Common myeloid progenitor, CD34-positive (primary cell): ENCODE measurements at regions not wholly inside any gene's neighbourhood (a gene's known extent, or its start where the extent isn't known, plus 50 kb on each side); places are given as distances from the start of the nearest gene placed in this dataset.

Source experiments
- CTCF ChIA-PET: fragments of 350-600 bp; sonication (Branson Sonifier 250); formaldehyde crosslinking; loops from one replicate; lab custom pipeline; 2021; ENCODE audit warnings: antibody characterized with exemption; lab: Charles Lee
- POLR2A ChIA-PET: fragments of 350-600 bp; sonication (Branson Sonifier 250); formaldehyde crosslinking; loops from one replicate; lab custom pipeline; 2021; ENCODE audit warnings: antibody characterized with exemption; lab: Charles Lee
- DNase-seq, 3 donors: peaks; one replicate each; pipeline versions ENCODE4 v3.0.0 to v3.0.0-alpha.2; 2013
- H3K27ac ChIP-seq, 2 experiments: 1 replicate in 1 of 2; 2 replicates in 1 of 2; pipeline ENCODE4 v1.7.0; 2013; ENCODE audit warnings: inconsistent platforms in 2 of 2, low read length in 2 of 2, mild to moderate bottlenecking in 2 of 2, low read depth in 1 of 2, moderate library complexity in 1 of 2; ENCODE audit not compliant: severe bottlenecking in 2 of 2, insufficient read depth in 1 of 2, poor library complexity in 1 of 2
- H3K27me3 ChIP-seq, 5 experiments: replicated peaks in 2 of 5; 1 replicate in 3 of 5; 2 replicates in 2 of 5; pipeline versions ENCODE4 v1.6.1 to v1.7.0; 2013; ENCODE audit warnings: low read length in 4 of 5, mild to moderate bottlenecking in 2 of 5, moderate library complexity in 2 of 5, inconsistent platforms in 1 of 5; ENCODE audit not compliant: insufficient read depth in 5 of 5, control insufficient read depth in 4 of 5
- H3K36me3 ChIP-seq, 4 experiments: 1 replicate in 2 of 4; 2 replicates in 2 of 4; pipeline versions ENCODE4 v1.6.1 to v1.7.0; 2013; ENCODE audit warnings: low read length in 3 of 4, control low read depth in 1 of 4, mild to moderate bottlenecking in 1 of 4; ENCODE audit not compliant: control insufficient read depth in 4 of 4, insufficient read depth in 4 of 4
- H3K4me1 ChIP-seq, 4 experiments: 1 replicate in 3 of 4; 2 replicates in 1 of 4; pipeline versions ENCODE4 v1.6.1 to v1.7.1; 2013; ENCODE audit warnings: low read length in 3 of 4, mild to moderate bottlenecking in 3 of 4, control low read depth in 1 of 4, inconsistent platforms in 1 of 4, moderate library complexity in 1 of 4; ENCODE audit not compliant: control insufficient read depth in 4 of 4, insufficient read depth in 4 of 4; ENCODE audit errors: control extremely low read depth in 1 of 4
- H3K4me3 ChIP-seq, 7 experiments: 1 replicate in 4 of 7; 2 replicates in 3 of 7; pipeline versions ENCODE4 v1.5.1 to v1.7.0; 2013; ENCODE audit warnings: mild to moderate bottlenecking in 7 of 7, low read length in 6 of 7, moderate library complexity in 6 of 7, inconsistent platforms in 2 of 7, low read depth in 2 of 7, control low read depth in 1 of 7; ENCODE audit not compliant: insufficient read depth in 4 of 7, control insufficient read depth in 1 of 7; ENCODE audit errors: extremely low read depth in 1 of 7
- H3K9me3 ChIP-seq, 5 experiments: 1 replicate in 4 of 5; 2 replicates in 1 of 5; pipeline versions ENCODE4 v1.6.1 to v1.7.1; 2013; ENCODE audit warnings: low read length in 4 of 5, mild to moderate bottlenecking in 2 of 5, inconsistent platforms in 1 of 5, low read depth in 1 of 5, moderate library complexity in 1 of 5; ENCODE audit not compliant: control insufficient read depth in 4 of 5, insufficient read depth in 2 of 5; ENCODE audit errors: control extremely low read depth in 1 of 5
- WGBS: methylation state at CpG from one replicate; pipeline ENCODE4 v1.1.5; 2013; ENCODE audit not compliant: insufficient coverage; 5-methylcytosine and 5-hydroxymethylcytosine counted together

- H3K9me3 ChIP-seq = no peaks in the 10 kb centered on the region
- 100% methylated on average over 2 of the region's 2 CpGs for WGBS
- ChIA-PET POLR2A (no interaction called here), CTCF (interaction anchor here (1.4 kb wide), 1 partner anchor 20 kb away, joined by 3 read pairs; no protein-coding TSS in a partner anchor)
- DNase-seq = no peak
- no peaks in the 10 kb centered on the region for H3K36me3 ChIP-seq
- H3K27ac ChIP-seq = no peak overlapping the region
- H3K4me1 ChIP-seq = no peaks in the 10 kb centered on the region
- no peaks in the 10 kb centered on the region for H3K27me3 ChIP-seq
- H3K4me3 ChIP-seq = no peak overlapping the region
These were observed 368.7 kb upstream of the TBL1XR1 start for GRCh38 chr3:177565981-177566380.

DNA sequence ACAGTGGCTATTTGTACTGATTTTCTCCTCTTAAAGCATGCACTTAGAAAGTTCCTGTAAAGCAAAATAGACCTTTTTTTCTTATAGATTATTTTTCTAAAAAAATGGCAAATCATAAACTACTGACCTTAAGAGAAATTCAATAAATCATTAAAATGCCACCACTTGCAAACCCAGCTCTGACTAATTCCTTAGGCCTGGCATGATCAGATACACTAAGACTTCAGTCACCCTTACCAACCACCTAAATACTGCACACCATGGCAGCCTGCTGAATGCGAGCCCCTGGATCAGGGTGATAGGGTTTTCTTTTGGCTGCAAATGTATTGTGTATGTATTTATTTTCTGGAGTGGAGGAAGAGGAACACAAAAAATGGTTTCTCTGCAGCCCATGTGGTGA is 370.6 kb upstream of the TBL1XR1 start:
- no peak overlapping the region for H3K27ac ChIP-seq
- H3K27me3 ChIP-seq = no peaks in the 10 kb centered on the region
- H3K9me3 ChIP-seq = no peaks in the 10 kb centered on the region
- no peaks in the 10 kb centered on the region for H3K4me1 ChIP-seq
- ChIA-PET CTCF (no interaction called here), POLR2A (no interaction called here)
- DNase-seq = peak in 1 of 3 donors; percentile 6
- H3K36me3 ChIP-seq = no peaks in the 10 kb centered on the region
- no peak overlapping the region for H3K4me3 ChIP-seq
- WGBS = no CpG with 5 or more reads among the region's 1 CpG

DNA sequence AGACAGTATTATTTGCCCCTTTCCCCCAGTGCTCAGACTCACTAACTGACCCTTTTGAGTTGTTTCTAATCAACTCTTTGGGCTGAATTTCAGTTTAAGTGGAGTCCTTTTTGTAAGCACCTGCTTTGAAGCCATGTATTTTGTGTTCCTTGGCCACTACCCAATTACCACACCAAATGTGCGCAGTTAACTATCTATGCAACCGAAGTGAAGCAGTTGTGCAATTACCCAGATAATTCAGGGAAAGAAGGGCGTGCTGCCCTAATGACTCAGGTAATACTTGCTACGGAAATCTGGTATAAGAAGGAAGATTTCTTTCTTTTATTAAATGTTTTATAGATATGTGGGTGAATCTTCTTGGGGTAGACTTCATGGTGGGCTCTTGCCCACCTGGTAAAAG is 371.9 kb upstream of the TBL1XR1 start:
- DNase-seq = no peak
- Histone ChIP-seq H3K4me3 (no peak overlapping the region), H3K36me3 (no peaks in the 10 kb centered on the region), H3K9me3 (no peaks in the 10 kb centered on the region), H3K27ac (no peak overlapping the region), H3K27me3 (no peaks in the 10 kb centered on the region), H3K4me1 (no peaks in the 10 kb centered on the region)
- WGBS = 100% methylated on average over 1 of the region's 4 CpGs
- POLR2A ChIA-PET = no interaction called here
- CTCF ChIA-PET = no interaction called here

DNA sequence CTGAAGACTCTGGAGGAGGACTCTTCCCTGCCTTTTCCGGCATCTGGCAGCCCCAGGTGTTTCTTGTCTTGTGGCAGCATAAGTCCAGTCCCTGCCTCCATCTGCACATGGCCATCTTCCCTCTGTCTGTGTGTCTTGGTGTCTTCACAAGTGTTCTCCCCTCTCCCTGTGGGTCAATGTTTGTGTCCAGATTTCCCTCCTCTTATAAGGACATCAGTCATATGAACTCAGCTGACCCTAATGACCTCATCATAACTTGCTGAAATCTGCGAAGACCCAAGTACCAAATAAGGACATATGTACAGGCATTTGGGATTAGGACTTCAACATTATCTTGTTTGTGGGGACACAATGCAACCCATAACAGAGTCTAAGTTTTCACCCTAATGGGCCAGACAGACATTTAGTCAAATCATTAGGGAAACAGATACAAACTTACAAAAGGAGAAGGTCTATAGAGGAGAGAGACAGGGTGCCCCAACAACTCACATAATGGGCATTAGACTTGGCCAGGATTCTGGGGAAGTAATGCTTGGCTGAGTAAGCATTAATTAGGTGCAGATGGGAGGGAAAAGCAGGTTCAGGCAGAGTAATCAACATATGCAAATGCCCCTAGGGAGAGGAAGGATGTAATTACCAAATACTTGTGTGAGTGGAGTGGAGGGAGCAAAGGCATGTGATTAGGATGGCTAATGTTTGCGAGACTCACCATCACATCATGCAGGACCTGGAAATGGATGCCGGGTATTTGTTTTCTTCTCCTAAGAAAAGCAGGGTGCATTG is 372.8 kb upstream of the TBL1XR1 start:
- WGBS = 78% methylated on average over 4 of the region's 4 CpGs
- Histone ChIP-seq H3K27ac (no peak overlapping the region), H3K27me3 (no peaks in the 10 kb centered on the region), H3K4me3 (no peak overlapping the region), H3K9me3 (no peaks in the 10 kb centered on the region), H3K4me1 (no peaks in the 10 kb centered on the region), H3K36me3 (no peaks in the 10 kb centered on the region)
- POLR2A ChIA-PET = no interaction called here
- no peak for DNase-seq
- CTCF ChIA-PET = no interaction called here

- H3K27ac ChIP-seq = no peak overlapping the region
- no peaks in the 10 kb centered on the region for H3K4me1 ChIP-seq
- no peaks in the 10 kb centered on the region for H3K27me3 ChIP-seq
- POLR2A ChIA-PET = no interaction called here
- H3K4me3 ChIP-seq = no peak overlapping the region
- WGBS = 100% methylated on average over 1 of the region's 1 CpG
- CTCF ChIA-PET = interaction anchor here (0.9 kb wide), 1 partner anchor 11 kb away, joined by 3 read pairs; no protein-coding TSS in a partner anchor
- no peaks in the 10 kb centered on the region for H3K9me3 ChIP-seq
- H3K36me3 ChIP-seq = no peaks in the 10 kb centered on the region
- DNase-seq = no peak
These were observed 374.1 kb upstream of the TBL1XR1 start for GRCh38 chr3:177571271-177571943.

DNA sequence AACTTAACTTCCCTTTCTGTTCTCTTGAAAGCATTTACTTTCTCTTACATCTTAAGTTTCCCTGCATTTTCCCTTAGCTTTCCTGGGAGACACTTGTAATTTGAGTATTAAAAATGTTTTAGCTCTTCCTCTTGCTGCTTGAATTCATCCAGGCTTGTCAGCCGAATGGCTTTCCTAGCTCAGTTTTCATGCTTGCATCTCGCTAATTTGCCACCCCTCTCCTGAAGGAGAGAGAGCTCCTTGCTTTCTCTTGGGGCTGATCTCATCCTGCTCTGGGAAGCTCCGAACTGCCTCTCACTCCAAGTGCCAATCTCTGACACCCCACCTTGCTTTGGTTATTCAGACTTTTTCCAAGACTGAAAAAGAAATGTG is 374.6 kb upstream of the TBL1XR1 start:
- CTCF ChIA-PET = interaction anchor here (0.9 kb wide), 1 partner anchor 11 kb away, joined by 3 read pairs; no protein-coding TSS in a partner anchor
- no peak overlapping the region for H3K27ac ChIP-seq
- 100% methylated on average over 3 of the region's 3 CpGs for WGBS
- no peaks in the 10 kb centered on the region for H3K9me3 ChIP-seq
- no peak overlapping the region for H3K4me3 ChIP-seq
- H3K36me3 ChIP-seq = no peaks in the 10 kb centered on the region
- DNase-seq = no peak
- POLR2A ChIA-PET = no interaction called here
- H3K27me3 ChIP-seq = no peaks in the 10 kb centered on the region
- H3K4me1 ChIP-seq = no peaks in the 10 kb centered on the region

DNA sequence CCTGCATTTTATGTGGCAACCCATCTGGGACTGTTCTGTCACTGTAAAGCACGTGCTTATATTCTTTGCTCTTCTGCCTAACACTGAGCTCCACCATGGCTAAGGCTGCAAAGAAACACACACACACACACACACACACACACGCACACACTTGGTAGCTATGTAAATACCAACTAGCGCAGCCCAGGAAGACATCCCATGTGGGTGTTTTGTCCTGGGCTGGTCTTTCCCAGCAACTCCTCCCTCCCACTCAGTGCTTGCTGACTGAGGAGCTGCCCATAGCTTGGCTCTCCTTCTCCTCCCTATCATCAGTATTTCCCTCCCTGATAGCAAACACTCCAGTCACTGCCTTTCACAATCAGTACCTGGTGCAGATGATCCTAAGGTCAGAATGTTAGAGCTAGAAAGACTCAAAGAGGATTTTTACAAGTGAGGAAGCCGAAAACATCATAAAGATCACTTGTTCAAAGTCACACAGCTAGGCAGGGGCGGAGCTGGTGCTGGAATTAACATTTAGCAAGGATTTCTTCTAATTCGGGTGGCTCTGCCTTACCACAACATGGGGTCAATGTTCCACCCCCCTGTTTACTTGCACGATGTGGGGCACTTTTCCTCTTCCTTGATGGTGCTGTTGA is 377.1 kb upstream of the TBL1XR1 start:
- Histone ChIP-seq H3K36me3 (no peaks in the 10 kb centered on the region), H3K4me1 (no peaks in the 10 kb centered on the region), H3K27me3 (no peaks in the 10 kb centered on the region), H3K9me3 (no peaks in the 10 kb centered on the region), H3K27ac (no peak overlapping the region), H3K4me3 (no peak overlapping the region)
- CTCF ChIA-PET = no interaction called here
- POLR2A ChIA-PET = no interaction called here
- DNase-seq = no peak
- WGBS = 96% methylated on average over 4 of the region's 7 CpGs
